Chondrocyte (in vitro differentiated cells): ENCODE measurements at regions not wholly inside any gene's neighbourhood (a gene's known extent, or its start where the extent isn't known, plus 50 kb on each side); places are given as distances from the start of the nearest gene placed in this dataset.
A peak's percentile ranks its signal among the peaks of the same experiment; 100 is the strongest.
"Not testable (repeated sequence)": the region's sequence is repeated elsewhere in the genome, so short reads cannot be mapped to it uniquely, and the experiment has no call there.

Source experiments
- DNase-seq: peaks from one replicate; pipeline ENCODE4 v3.0.0; 2021; ENCODE audit warnings: mixed read lengths, low spot score
- H3K27ac Mint-ChIP-seq: one replicate; pipeline ENCODE4 v1.8.0; 2021; ENCODE audit warnings: mild to moderate bottlenecking, moderate library complexity, mixed read lengths; ENCODE audit not compliant: unreplicated experiment
- H3K27me3 Mint-ChIP-seq: 2 replicates; pipeline ENCODE4 v1.8.0; 2021; ENCODE audit warnings: low read depth, mixed read lengths
- H3K36me3 Mint-ChIP-seq: 2 replicates; pipeline ENCODE4 v1.8.0; 2021; ENCODE audit warnings: low read depth, mixed read lengths
- H3K4me1 Mint-ChIP-seq: 2 replicates; pipeline ENCODE4 v1.8.0; 2021; ENCODE audit warnings: low read depth, mild to moderate bottlenecking, mixed read lengths
- H3K4me3 Mint-ChIP-seq: one replicate; pipeline ENCODE4 v1.8.0; 2021; ENCODE audit warnings: mild to moderate bottlenecking, moderate library complexity, mixed read lengths; ENCODE audit not compliant: unreplicated experiment
- H3K9me3 Mint-ChIP-seq: 2 replicates; pipeline ENCODE4 v1.8.0; 2021; ENCODE audit warnings: low read depth, mixed read lengths
- CTCF ChIP-seq: fragments of 200-600 bp; sonication (generic); IDR thresholded peaks from 2 replicates; pipeline ENCODE4 v1.5.0; 2021; ENCODE audit warnings: antibody characterized with exemption, mild to moderate bottlenecking, moderate library complexity

- no peak for DNase-seq
Measured at GRCh38 chr5:67857502-67857901, 358.1 kb upstream of the PIK3R1 start.

GRCh38 chr5:67855523-67855922 lies 360.0 kb upstream of the PIK3R1 start:
- Mint-ChIP-seq H3K4me1 (peaks cover 11% of the 10 kb centered on the region), H3K27ac (no peak overlapping the region), H3K4me3 (no peak overlapping the region), H3K27me3 (no peaks in the 10 kb centered on the region), H3K36me3 (no peaks in the 10 kb centered on the region), H3K9me3 (peaks cover 7% of the 10 kb centered on the region)
- no peak for TF ChIP-seq CTCF
- DNase-seq = no peak

More at GRCh38 chr5:67857502-67857901, 358.1 kb upstream of the PIK3R1 start:
- TF ChIP-seq CTCF = no peak
- no peak overlapping the region for H3K27ac Mint-ChIP-seq
- H3K27me3 Mint-ChIP-seq = no peaks in the 10 kb centered on the region
- no peak overlapping the region for H3K4me3 Mint-ChIP-seq
- H3K4me1 Mint-ChIP-seq = peaks cover 10% of the 10 kb centered on the region
- H3K9me3 Mint-ChIP-seq = peaks cover 9% of the 10 kb centered on the region
- no peaks in the 10 kb centered on the region for H3K36me3 Mint-ChIP-seq

GRCh38 chr5:67850906-67851305 lies 364.6 kb upstream of the PIK3R1 start:
- not testable (repeated sequence) for H3K4me3 Mint-ChIP-seq, H3K9me3 Mint-ChIP-seq, DNase-seq, H3K4me1 Mint-ChIP-seq, H3K36me3 Mint-ChIP-seq, H3K27me3 Mint-ChIP-seq, H3K27ac Mint-ChIP-seq

- H3K4me3 Mint-ChIP-seq = no peak overlapping the region
- H3K4me1 Mint-ChIP-seq = peaks cover under 1% of the 10 kb centered on the region
- H3K27ac Mint-ChIP-seq = no peak overlapping the region
- H3K27me3 Mint-ChIP-seq = no peaks in the 10 kb centered on the region
- no peak for DNase-seq
- no peaks in the 10 kb centered on the region for H3K36me3 Mint-ChIP-seq
- no peak for TF ChIP-seq CTCF
- peaks cover under 1% of the 10 kb centered on the region for H3K9me3 Mint-ChIP-seq
Measured at GRCh38 chr5:67844924-67845323, 370.6 kb upstream of the PIK3R1 start.

GRCh38 chr5:67842806-67843205 lies 372.8 kb upstream of the PIK3R1 start:
- Mint-ChIP-seq H3K27me3 (no peaks in the 10 kb centered on the region), H3K9me3 (peaks cover 7% of the 10 kb centered on the region), H3K36me3 (no peaks in the 10 kb centered on the region), H3K27ac (no peak overlapping the region), H3K4me1 (no peaks in the 10 kb centered on the region), H3K4me3 (no peak overlapping the region)
- TF ChIP-seq CTCF = peak; percentile 68
- DNase-seq = no peak

GRCh38 chr5:67837225-67837624 lies 378.3 kb upstream of the PIK3R1 start:
- not testable (repeated sequence) for H3K27ac Mint-ChIP-seq, H3K4me3 Mint-ChIP-seq, DNase-seq, H3K27me3 Mint-ChIP-seq, H3K36me3 Mint-ChIP-seq, H3K4me1 Mint-ChIP-seq
- peaks cover 16% of the 10 kb centered on the region for H3K9me3 Mint-ChIP-seq

GRCh38 chr5:67836496-67836895 lies 379.1 kb upstream of the PIK3R1 start:
- not testable (repeated sequence) for H3K4me3 Mint-ChIP-seq, H3K36me3 Mint-ChIP-seq, H3K27me3 Mint-ChIP-seq

More at GRCh38 chr5:67836496-67836895, 379.1 kb upstream of the PIK3R1 start:
- DNase-seq, H3K27ac Mint-ChIP-seq, H3K4me1 Mint-ChIP-seq: not testable (repeated sequence)
- H3K9me3 Mint-ChIP-seq = peaks cover 16% of the 10 kb centered on the region
